Tibial nerve (tissue), 4 donors: ENCODE measurements at regions not wholly inside any gene's neighbourhood (a gene's known extent, or its start where the extent isn't known, plus 50 kb on each side); places are given as distances from the start of the nearest gene placed in this dataset.

ENCODE experiments used
- DNase-seq, 2 donors: peaks; one replicate each; pipeline ENCODE4 v3.0.0-alpha.2; 2019; ENCODE audit warnings: low spot score in 2 of 2
- H3K27ac ChIP-seq, 4 donors: fragments of 200-600 bp; sonication (generic) in 3 of 4; one replicate each; pipeline ENCODE4 v1.5.1; 2017 to 2019; ENCODE audit warnings: mild to moderate bottlenecking in 1 of 4
- H3K27me3 ChIP-seq, 2 donors: fragments of 200-600 bp; sonication (generic) in 1 of 2; one replicate each; pipeline versions ENCODE4 v1.5.1 to v1.6.0; 2017 to 2019
- H3K36me3 ChIP-seq, 3 donors: fragments of 200-600 bp; sonication (generic); one replicate each; pipeline ENCODE4 v1.5.1; 2018 to 2019
- H3K4me1 ChIP-seq, 4 donors: fragments of 200-600 bp; sonication (generic) in 3 of 4; one replicate each; pipeline ENCODE4 v1.5.1; 2017 to 2019
- H3K4me3 ChIP-seq, 4 donors: fragments of 200-600 bp; sonication (generic) in 3 of 4; one replicate each; pipeline ENCODE4 v1.5.1; 2017 to 2019; ENCODE audit warnings: mild to moderate bottlenecking in 1 of 4, moderate library complexity in 1 of 4
- H3K9me3 ChIP-seq, 4 donors: fragments of 200-600 bp; sonication (generic) in 3 of 4; one replicate each; pipeline ENCODE4 v1.5.1; 2017 to 2019
- CTCF ChIP-seq, 5 experiments: fragments of 200-600 bp in 3 of 5; fragments of 450-650 bp in 2 of 5; sonication (generic) in 3 of 5; IDR thresholded peaks; one replicate each; pipeline ENCODE4 v1.5.1; 2016 to 2019; ENCODE audit warnings: antibody characterized with exemption in 5 of 5, mild to moderate bottlenecking in 3 of 5, moderate library complexity in 2 of 5
- EP300 ChIP-seq, 2 donors: sonication (generic); formaldehyde crosslinking; IDR thresholded peaks; one replicate each; pipeline ENCODE4 v1.6.1; 2017; ENCODE audit warnings: antibody characterized with exemption in 2 of 2, mild to moderate bottlenecking in 1 of 2
- POLR2A ChIP-seq, 2 donors: fragments of 450-650 bp; IDR thresholded peaks; one replicate each; pipeline ENCODE4 v1.6.1; 2017; ENCODE audit warnings: antibody characterized with exemption in 2 of 2, mild to moderate bottlenecking in 2 of 2, moderate library complexity in 2 of 2
- WGBS, 2 donors: methylation state at CpG; one replicate each; pipeline ENCODE4 v1.1.5; 2018; 5-methylcytosine and 5-hydroxymethylcytosine counted together

GRCh38 chr4:97103252-97103651 lies 1040.0 kb downstream of the STPG2 start:
- no peaks in the 10 kb centered on the region for H3K36me3 ChIP-seq
- no peak for DNase-seq
- no peak for TF ChIP-seq CTCF (IDR thresholded peaks at IDR 0.05)
- no peak for TF ChIP-seq EP300 (IDR thresholded peaks at IDR 0.05)
- TF ChIP-seq POLR2A (IDR thresholded peaks at IDR 0.05) = no peak
- H3K27ac ChIP-seq = no peak overlapping the region
- H3K4me1 ChIP-seq = no peaks in the 10 kb centered on the region
- WGBS, 2 donors = 69 to 76% methylated on average over 2 of the region's 2 CpGs
- no peaks in the 10 kb centered on the region for H3K27me3 ChIP-seq
- H3K9me3 ChIP-seq = no peaks in the 10 kb centered on the region
- H3K4me3 ChIP-seq = no peak overlapping the region

- TF ChIP-seq CTCF (IDR thresholded peaks at IDR 0.05) (no peak), POLR2A (IDR thresholded peaks at IDR 0.05) (no peak), EP300 (IDR thresholded peaks at IDR 0.05) (no peak)
- Histone ChIP-seq H3K36me3 (no peaks in the 10 kb centered on the region), H3K4me1 (no peaks in the 10 kb centered on the region), H3K27ac (no peak overlapping the region), H3K27me3 (no peaks in the 10 kb centered on the region), H3K4me3 (no peak overlapping the region), H3K9me3 (no peaks in the 10 kb centered on the region)
- 75 to 78% methylated on average over 2 of the region's 2 CpGs for WGBS, 2 donors
- no peak for DNase-seq
Measured at GRCh38 chr4:97104006-97104405, 1039.3 kb downstream of the STPG2 start.

GRCh38 chr4:97104666-97105065 lies 1038.6 kb downstream of the STPG2 start:
- no peak overlapping the region for H3K27ac ChIP-seq
- no peaks in the 10 kb centered on the region for H3K36me3 ChIP-seq
- TF ChIP-seq POLR2A (IDR thresholded peaks at IDR 0.05) = no peak
- TF ChIP-seq EP300 (IDR thresholded peaks at IDR 0.05) = no peak
- no peak for TF ChIP-seq CTCF (IDR thresholded peaks at IDR 0.05)
- DNase-seq = no peak
- H3K9me3 ChIP-seq = no peaks in the 10 kb centered on the region
- H3K27me3 ChIP-seq = no peaks in the 10 kb centered on the region
- H3K4me3 ChIP-seq = no peak overlapping the region
- no peaks in the 10 kb centered on the region for H3K4me1 ChIP-seq
- 62 to 64% methylated on average over 3 of the region's 3 CpGs for WGBS, 2 donors

- no peaks in the 10 kb centered on the region for H3K4me1 ChIP-seq
- WGBS, 2 donors = 69 to 89% methylated on average over 3 of the region's 3 CpGs
Measured at GRCh38 chr4:97105347-97106099, 1037.8 kb downstream of the STPG2 start.

More at GRCh38 chr4:97105347-97106099, 1037.8 kb downstream of the STPG2 start:
- H3K9me3 ChIP-seq = no peaks in the 10 kb centered on the region
- no peak overlapping the region for H3K27ac ChIP-seq
- TF ChIP-seq POLR2A (IDR thresholded peaks at IDR 0.05) (no peak), CTCF (IDR thresholded peaks at IDR 0.05) (no peak), EP300 (IDR thresholded peaks at IDR 0.05) (no peak)
- no peak for DNase-seq
- H3K27me3 ChIP-seq = no peaks in the 10 kb centered on the region
- H3K36me3 ChIP-seq = no peaks in the 10 kb centered on the region
- H3K4me3 ChIP-seq = no peak overlapping the region
